Dedifferentiated amniotic fluid mesenchymal stem cell (primary cell): ENCODE measurements at regions not wholly inside any gene's neighbourhood (a gene's known extent, or its start where the extent isn't known, plus 50 kb on each side); places are given as distances from the start of the nearest gene placed in this dataset.
"Not testable (repeated sequence)": the region's sequence is repeated elsewhere in the genome, so short reads cannot be mapped to it uniquely, and the experiment has no call there.

ENCODE experiments used
- DNase-seq: peaks from one replicate; pipeline ENCODE4 v3.0.0-alpha.2; 2016; ENCODE audit errors: extremely low spot score

- DNase-seq: no peak
Measured at GRCh38 chr20:48047447-48047846, 262.2 kb upstream of the SULF2 start.

- DNase-seq: no peak
Measured at GRCh38 chr20:48042628-48043027, 257.3 kb upstream of the SULF2 start.

DNA sequence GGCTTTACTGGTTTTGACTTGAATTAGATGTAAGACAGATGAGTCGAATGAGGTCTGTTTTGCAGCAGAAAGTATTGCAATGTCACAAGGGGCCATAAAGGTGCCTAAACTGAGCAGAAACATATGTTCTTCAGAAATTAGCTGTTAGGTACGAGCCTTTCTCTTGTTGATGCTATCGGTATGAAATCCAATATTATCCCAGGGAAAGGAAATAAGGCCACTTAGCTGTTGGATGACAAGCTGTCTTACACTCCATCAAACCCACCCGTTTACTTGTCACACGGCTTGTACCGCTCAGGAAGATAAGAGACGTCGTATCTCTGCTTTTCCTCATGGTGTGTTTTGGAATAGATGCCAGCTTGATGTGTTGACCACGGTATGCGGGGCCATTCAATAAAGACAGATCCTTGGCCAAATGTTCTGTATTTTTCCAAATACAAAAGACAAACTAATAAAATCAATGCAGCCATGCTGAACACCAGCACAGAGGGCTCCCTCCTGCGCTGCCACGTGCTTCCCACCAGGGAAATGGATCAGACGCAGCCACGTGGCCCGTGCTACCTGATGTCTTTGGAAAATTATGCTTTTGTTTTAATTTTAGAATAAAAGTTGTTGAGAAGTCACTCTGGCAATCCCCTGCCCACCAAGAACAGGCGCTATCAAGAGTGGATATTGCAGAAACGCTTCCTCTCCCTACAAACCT, 255.9 kb upstream of the SULF2 start:
- no peak for DNase-seq

- no peak for DNase-seq
Measured at GRCh38 chr20:48040491-48040890, 255.2 kb upstream of the SULF2 start.

- no peak for DNase-seq
Measured at GRCh38 chr20:48040051-48040450, 254.8 kb upstream of the SULF2 start.

GRCh38 chr20:48039514-48039913, 254.2 kb upstream of the SULF2 start:
- no peak for DNase-seq

- no peak for DNase-seq
Measured at GRCh38 chr20:48038713-48039112, 253.4 kb upstream of the SULF2 start.

DNA sequence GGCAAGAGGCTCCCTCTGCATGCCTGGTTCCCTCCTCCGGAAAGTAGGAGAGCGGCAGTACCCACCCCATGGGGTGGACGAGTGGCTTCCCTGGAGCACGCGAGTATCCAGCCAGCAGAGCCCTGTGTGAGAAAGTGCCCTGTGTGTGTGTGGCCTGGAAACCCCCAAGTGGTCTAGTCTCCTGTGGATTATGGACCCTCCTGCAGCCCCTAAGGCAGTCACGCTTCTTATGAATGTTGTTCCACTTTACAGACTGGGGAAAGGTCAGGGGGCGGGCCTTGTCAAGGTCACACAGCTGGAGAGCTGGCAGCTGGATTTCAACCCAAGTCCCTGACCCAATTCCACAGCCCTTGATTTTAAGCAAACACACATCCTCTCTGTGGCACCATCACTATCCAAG, 252.5 kb upstream of the SULF2 start:
- not testable (repeated sequence) for DNase-seq

- no peak for DNase-seq
Measured at GRCh38 chr20:48035961-48036731, 250.9 kb upstream of the SULF2 start.

GRCh38 chr20:48034751-48035150, 249.5 kb upstream of the SULF2 start:
- DNase-seq: no peak

- DNase-seq: not testable (repeated sequence)
Measured at GRCh38 chr20:48033005-48033404, 247.7 kb upstream of the SULF2 start.

DNA sequence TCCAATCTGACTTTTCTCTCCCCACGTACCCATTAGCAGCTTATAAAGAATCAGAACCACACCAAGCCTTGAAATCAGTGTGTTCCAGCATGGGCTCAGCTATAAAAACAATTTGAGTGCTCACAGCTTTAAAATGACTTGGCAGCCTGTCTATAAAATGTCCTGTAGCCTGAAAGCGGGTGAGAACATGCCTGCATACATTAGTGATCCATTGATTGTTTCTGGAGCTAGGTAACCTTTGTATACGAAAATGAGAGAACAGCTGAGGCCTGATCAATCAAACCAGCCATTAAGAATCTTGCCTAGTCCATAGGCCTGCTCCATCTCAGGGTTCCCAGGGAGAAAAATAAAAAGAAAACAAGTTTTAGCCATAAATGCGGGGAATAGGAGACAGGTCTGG, 245.8 kb upstream of the SULF2 start:
- DNase-seq: no peak

GRCh38 chr20:48026981-48027592, 241.8 kb upstream of the SULF2 start:
- no peak for DNase-seq

GRCh38 chr20:48025661-48026060, 240.4 kb upstream of the SULF2 start:
- no peak for DNase-seq

- peak; percentile 78 for DNase-seq
Measured at GRCh38 chr20:48025051-48025515, 239.8 kb upstream of the SULF2 start.

GRCh38 chr20:48024539-48024938, 239.3 kb upstream of the SULF2 start:
- no peak for DNase-seq

DNA sequence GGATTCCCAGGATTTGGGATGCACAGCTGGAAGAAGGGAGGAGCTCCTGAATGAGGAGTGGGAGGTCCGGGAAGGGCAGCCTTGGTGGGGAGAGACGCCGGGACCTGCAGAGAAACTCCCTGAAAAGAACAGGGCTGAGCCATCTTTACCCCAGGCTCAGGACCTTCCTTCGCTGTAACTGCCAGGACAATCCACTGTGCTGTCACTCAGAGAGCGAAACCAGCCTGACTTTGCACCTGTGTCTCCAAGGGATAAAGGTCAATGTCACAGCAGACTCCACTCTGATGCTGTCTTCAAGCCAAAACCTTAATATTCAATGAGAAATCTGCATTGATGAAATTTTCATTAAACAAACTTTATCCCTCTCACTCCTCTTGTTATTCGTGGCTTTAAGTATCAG, 235.4 kb upstream of the SULF2 start:
- not testable (repeated sequence) for DNase-seq

GRCh38 chr20:48019940-48020339, 234.7 kb upstream of the SULF2 start:
- no peak for DNase-seq

DNA sequence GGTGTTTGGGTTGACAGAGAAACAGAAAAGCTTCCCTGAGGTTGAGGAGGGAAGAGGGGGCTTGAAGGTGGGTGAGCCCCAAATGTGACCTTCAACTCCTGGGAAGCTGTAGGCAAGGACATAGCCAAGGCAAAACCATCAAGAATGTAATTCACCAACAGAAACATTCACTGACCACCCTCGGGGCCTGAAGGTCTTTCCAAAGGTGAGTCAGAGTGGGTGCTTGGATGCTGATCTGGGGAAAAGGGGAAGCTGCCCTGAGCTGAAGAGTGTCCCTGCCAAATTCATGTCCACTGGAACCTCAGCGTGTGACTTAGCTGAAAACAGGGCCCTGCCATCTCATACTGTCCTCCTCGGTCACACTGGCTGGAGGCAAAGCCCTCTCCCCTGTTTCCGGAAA, 234.2 kb upstream of the SULF2 start:
- no peak for DNase-seq

DNA sequence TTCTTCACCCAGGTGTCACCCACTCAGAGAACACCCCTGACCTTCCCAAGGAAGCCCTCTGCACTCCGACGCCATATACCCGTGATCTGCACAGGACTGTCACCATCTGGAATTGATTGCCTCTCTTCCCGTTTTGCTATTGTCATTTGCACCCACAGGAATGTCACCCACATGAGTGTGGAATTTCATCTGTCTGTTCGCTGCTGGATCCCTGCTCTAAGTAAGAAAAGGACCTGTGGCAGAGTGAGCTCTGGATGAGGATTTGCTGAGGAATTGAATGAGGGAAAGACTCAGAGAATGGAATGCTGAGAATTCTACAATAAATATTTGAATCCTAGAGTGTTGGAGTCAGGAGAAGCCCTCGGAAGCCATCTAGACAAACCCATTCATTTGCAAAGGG, 233.6 kb upstream of the SULF2 start:
- DNase-seq: peak; percentile 59

DNA sequence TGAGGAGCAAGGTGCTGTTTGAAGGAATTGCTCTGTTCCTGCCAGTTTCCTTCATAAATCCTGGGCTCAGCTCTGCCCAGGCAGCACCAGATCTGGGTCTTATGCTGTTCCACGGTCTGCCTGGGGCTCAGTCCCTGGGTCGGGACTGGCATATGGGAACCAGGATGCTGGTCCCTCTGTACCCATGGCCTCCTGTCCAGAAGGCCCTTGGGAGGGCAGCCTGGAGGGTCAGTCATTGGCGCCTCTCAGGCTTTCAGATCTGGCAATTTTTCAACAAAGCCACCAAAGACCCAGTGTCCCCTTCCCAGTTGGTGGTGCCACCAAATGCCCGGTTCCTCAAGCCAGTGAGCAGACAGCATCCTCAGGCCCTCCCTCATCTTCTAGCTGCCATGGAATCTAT, 232.7 kb upstream of the SULF2 start:
- no peak for DNase-seq

DNA sequence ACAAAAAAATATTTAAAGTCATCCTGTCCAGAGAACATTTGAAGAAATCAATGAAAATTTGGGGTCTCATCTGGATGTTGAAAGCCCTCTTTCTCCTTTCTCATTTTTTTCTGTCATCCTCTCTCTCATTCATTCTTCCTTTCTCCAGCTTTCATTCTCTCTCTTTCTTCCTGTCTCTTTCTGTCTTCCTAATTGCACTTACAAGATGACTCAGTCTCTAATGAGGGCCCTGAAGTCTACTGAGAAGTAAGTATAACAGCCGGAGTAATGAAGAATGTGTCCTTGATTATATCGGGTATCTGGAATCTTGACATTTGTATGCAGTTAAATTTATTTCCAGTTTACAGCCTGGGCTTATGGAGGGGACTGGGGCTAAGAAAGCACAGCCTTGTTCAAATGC, 232.2 kb upstream of the SULF2 start:
- no peak for DNase-seq
